ENCODE measurements at regions not wholly inside any gene's neighbourhood (a gene's known extent, or its start where the extent isn't known, plus 50 kb on each side); places are given as distances from the start of the nearest gene placed in this dataset.

DNA sequence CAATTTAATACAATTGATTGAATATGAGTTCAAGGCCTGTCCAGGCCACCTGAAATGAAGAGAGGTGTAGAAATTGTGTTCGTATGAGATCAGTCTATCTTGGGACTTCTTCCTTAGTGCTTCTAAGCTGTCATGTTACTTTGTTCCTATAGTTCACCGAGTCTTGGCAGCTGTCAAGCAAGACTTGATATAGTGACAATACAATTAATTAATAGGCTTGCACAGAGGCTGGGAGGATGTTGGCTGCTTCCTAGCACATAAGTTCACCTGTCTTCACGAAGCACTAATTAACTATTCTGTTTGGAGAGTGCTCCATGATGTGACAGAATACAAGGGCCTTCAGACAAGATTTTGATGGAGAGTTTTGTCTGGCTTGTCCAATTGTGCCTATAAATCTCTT is 103.7 kb upstream of the CD96 start:
- Mint-ChIP-seq H3K4me1 (ENCODE audit: low read depth) (no peaks in the 10 kb centered on the region), H3K27me3 (no peaks in the 10 kb centered on the region), H3K9me3 (ENCODE audit: low read depth) (peaks cover 10% of the 10 kb centered on the region), H3K4me3 (no peak overlapping the region), H3K27ac (no peak overlapping the region), H3K36me3 (no peaks in the 10 kb centered on the region)

DNA sequence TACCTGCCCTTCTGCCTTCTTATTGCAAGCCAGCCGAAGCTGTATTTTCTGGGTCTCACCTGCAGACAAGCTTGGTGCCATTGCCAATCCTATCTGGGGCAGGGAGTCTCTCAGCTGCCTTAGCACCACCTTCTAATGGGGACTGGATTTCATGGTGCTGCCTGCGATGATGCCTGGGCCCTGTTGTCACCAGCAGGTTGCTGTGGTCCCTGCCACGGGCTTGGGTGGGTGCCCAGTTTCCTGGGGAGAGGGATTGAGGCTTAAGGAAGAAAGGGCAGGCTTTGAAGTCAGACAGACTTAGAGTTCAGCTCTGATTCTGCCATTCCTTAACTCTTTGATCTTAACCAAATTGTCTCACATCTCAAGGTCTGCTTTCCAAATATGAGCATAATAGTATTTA is 87.4 kb upstream of the CD96 start:
- H3K4me1 Mint-ChIP-seq (ENCODE audit: low read depth), result peaks cover 1% of the 10 kb centered on the region
- H3K36me3 Mint-ChIP-seq, result peaks cover 8% of the 10 kb centered on the region
- H3K27ac Mint-ChIP-seq, result no peak overlapping the region
- H3K4me3 Mint-ChIP-seq, result no peak overlapping the region
- H3K27me3 Mint-ChIP-seq, result no peaks in the 10 kb centered on the region
- no peaks in the 10 kb centered on the region for H3K9me3 Mint-ChIP-seq (ENCODE audit: low read depth)

DNA sequence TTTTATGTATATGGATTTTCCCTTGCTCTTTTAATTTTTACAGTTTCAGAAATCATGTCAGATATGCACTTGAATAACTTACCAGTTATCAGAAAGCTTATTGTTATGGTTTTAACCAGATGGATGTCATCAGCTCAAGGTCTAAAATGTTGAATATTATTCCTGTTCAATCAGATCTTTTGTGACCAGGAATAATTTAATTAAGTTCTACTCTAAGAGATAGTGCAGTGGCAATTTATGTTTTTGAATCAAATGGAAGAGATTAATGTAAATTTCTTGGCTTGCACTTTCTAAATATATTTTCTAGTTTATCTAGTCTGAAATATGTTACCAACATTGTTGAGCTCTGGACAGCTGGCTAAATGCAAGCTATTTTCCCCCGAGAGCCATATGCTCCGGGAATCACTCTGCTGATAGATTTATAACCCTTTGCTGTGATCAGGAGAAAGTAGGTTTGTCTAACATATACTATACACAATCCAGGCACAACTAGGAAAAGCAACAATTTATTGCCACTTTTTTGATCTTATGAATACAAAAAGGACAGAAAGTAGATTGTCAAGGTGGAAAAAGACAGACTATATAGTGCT is 76.8 kb upstream of the CD96 start:
- Mint-ChIP-seq H3K4me3 (no peak overlapping the region), H3K4me1 (ENCODE audit: low read depth) (no peaks in the 10 kb centered on the region), H3K27ac (no peak overlapping the region), H3K27me3 (no peaks in the 10 kb centered on the region), H3K9me3 (ENCODE audit: low read depth) (no peaks in the 10 kb centered on the region), H3K36me3 (no peaks in the 10 kb centered on the region)

DNA sequence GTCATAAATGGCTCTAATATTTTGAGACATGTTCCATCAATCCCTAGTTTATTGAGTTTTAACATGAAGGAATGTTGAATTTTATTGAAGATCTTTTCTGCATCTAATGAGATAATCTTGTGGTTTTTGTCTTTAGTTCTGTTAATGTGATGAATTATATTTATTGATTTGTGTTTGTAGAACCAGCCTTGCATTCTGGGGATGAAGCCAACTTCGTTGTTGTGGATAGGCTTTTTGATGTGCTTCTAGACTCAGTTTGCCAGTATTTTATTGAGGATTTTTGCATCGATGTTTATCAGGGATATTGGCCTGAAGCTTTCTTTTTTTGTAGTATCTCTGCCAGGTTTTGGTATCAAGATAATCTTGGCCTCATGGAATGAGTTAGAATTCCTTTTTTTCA is 72.0 kb upstream of the CD96 start:
- Mint-ChIP-seq H3K27me3 (no peaks in the 10 kb centered on the region), H3K4me1 (ENCODE audit: low read depth) (no peaks in the 10 kb centered on the region), H3K36me3 (peaks cover 3% of the 10 kb centered on the region), H3K4me3 (no peak overlapping the region), H3K27ac (no peak overlapping the region), H3K9me3 (ENCODE audit: low read depth) (peaks cover 5% of the 10 kb centered on the region)

DNA sequence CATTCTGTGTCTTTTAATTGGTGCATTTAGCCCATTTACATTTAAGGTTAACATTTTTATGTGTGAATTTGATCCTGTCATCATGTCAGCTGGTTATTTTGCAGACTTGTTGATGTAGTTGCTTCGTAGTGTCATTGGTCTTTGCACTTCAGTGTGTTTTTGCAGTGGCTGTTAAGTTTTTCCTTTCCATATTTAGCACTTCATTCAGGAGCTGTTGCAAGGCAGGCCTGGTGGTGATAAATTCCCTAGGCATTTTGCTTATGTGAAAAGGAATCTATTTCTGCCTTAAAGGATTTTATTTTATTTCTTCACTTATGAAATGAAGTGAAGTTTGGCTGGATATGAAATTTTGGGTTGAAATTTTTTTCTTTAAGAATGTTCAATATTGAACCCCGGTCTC is 70.2 kb upstream of the CD96 start:
- Mint-ChIP-seq H3K4me1 (ENCODE audit: low read depth) (no peaks in the 10 kb centered on the region), H3K27ac (no peak overlapping the region), H3K27me3 (no peaks in the 10 kb centered on the region), H3K36me3 (peaks cover 3% of the 10 kb centered on the region), H3K4me3 (no peak overlapping the region), H3K9me3 (ENCODE audit: low read depth) (peaks cover 5% of the 10 kb centered on the region)

DNA sequence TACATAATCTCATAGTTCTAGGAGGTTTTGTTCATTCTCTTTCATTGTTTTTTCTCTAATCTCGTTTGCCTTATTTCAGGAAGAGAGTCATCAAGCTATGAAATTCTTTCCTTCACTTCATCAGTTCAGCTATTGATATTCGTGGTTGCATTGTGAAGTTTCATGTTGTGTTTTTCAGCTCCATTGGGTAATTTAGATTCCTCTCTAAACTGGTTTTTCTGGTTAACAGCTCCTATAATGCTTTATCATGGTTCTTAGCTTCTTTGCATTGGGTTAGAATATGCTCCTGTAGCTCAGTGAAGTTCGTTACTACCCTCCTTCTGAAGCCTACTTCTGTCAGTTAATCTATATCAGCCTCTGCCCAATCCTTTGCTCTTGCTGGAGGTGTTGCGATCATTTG is 69.4 kb upstream of the CD96 start:
- no peak overlapping the region for H3K4me3 Mint-ChIP-seq
- H3K36me3 Mint-ChIP-seq, result peaks cover 5% of the 10 kb centered on the region
- H3K27ac Mint-ChIP-seq, result no peak overlapping the region
- peaks cover 5% of the 10 kb centered on the region for H3K9me3 Mint-ChIP-seq (ENCODE audit: low read depth)
- H3K27me3 Mint-ChIP-seq, result no peaks in the 10 kb centered on the region
- H3K4me1 Mint-ChIP-seq (ENCODE audit: low read depth), result no peaks in the 10 kb centered on the region

DNA sequence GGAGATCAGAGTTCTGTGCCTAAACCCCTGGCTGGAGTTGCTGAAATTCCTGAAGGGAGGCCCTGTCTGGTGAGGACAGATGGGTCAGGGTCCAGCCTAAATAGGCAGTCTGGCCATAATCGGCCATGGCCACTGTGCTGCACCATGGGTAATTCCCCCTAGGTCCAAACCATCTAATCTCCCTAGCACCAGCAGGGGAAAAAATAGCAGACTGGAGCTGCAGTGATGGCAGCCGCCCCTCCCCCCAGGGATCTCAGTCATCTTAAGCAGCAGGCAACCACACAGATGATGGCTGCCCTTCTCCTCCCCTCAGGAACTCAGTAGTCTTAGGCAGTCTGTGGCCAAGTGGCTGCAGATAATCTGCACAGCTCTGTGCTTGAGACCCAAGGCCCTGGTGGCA is 68.4 kb upstream of the CD96 start:
- Mint-ChIP-seq H3K4me3 (no peak overlapping the region), H3K27me3 (no peaks in the 10 kb centered on the region), H3K36me3 (peaks cover 5% of the 10 kb centered on the region), H3K27ac (no peak overlapping the region), H3K4me1 (ENCODE audit: low read depth) (no peaks in the 10 kb centered on the region), H3K9me3 (ENCODE audit: low read depth) (peaks cover 5% of the 10 kb centered on the region)

DNA sequence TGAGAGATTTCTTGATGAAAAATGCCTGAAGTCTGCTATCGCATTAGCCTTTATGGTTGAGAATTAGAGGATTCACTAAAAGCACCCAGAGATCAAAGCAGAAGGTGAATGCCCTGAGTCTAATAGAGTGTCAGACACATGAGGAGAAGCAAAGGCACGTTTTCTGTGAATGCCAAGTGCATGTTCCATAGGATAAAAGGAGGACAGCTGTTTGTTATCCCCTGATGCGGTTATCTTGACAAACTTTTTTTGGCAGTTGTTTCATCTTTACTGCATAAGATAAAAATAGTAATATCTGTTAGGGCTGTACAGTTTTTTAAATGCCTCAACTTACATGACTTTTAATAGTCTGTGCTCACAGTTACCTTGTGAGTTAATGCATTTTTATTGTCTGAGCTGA is 65.3 kb upstream of the CD96 start:
- no peaks in the 10 kb centered on the region for H3K4me1 Mint-ChIP-seq (ENCODE audit: low read depth)
- no peak overlapping the region for H3K4me3 Mint-ChIP-seq
- peaks cover 6% of the 10 kb centered on the region for H3K36me3 Mint-ChIP-seq
- no peaks in the 10 kb centered on the region for H3K27me3 Mint-ChIP-seq
- no peaks in the 10 kb centered on the region for H3K9me3 Mint-ChIP-seq (ENCODE audit: low read depth)
- no peak overlapping the region for H3K27ac Mint-ChIP-seq

DNA sequence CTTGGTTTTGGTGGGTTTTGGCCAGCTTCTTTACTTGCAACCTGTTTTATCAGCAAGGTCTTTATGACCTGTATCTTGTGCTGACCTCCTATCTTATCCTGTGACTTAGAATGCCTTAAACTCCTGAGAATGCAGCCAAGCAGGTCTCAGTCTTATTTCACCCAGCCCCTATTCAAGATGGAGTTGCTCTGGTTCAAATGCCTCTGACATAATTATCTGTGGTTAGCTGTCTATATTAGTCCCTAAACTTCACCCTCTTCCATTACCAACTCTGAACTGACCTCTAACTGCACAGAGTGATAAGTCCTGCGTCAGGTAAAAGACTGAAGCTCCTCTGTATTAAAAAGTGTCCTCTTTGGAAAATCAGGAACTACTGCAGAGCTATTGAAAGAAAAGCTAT is 61.9 kb upstream of the CD96 start:
- H3K9me3 Mint-ChIP-seq (ENCODE audit: low read depth), result no peaks in the 10 kb centered on the region
- H3K27ac Mint-ChIP-seq, result no peak overlapping the region
- H3K36me3 Mint-ChIP-seq, result peaks cover 6% of the 10 kb centered on the region

DNA sequence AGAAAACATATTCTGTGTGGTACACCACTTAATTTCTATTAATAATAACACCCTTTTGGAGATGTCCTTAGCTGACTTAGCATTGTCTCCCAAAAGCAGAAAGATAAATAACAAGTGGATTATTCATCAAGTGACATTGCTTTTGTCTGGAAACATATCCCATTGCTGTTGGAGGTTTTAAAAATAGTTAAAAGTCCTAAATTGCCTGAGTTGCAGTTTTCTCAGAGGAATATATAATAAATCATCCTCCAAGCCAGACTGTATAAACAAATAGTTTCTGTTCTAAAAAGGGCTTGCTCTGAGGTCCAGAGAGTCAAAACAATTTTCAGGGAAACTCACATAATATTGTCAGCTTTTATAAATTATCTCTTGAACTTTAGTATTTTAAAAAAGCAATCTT is 60.4 kb upstream of the CD96 start:
- Mint-ChIP-seq H3K36me3 (peaks cover 6% of the 10 kb centered on the region), H3K9me3 (ENCODE audit: low read depth) (no peaks in the 10 kb centered on the region), H3K4me1 (ENCODE audit: low read depth) (no peaks in the 10 kb centered on the region), H3K4me3 (no peak overlapping the region), H3K27ac (no peak overlapping the region), H3K27me3 (no peaks in the 10 kb centered on the region)

More for the DNA sequence above, 61.9 kb upstream of the CD96 start:
- H3K4me3 Mint-ChIP-seq, result no peak overlapping the region
- no peaks in the 10 kb centered on the region for H3K4me1 Mint-ChIP-seq (ENCODE audit: low read depth)
- no peaks in the 10 kb centered on the region for H3K27me3 Mint-ChIP-seq

DNA sequence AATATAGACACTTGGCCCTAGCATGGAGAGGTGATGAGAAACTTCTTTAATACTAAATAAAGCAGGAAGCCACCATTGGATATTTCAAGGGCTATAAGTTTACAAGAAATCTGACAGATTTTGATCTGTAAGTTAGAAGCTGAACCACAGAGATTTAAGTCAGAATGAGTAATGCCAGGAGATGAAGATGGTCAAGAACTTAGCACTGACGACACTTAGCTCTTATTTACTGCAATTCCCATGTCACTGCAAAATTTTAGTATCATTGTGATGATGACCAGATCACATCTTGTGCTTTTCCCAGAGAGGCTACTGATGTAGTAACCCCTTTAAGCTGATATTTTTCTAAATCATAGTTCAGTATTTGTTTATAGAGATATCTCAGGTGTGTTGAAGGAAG is 59.4 kb upstream of the CD96 start:
- Mint-ChIP-seq H3K4me1 (ENCODE audit: low read depth) (no peaks in the 10 kb centered on the region), H3K9me3 (ENCODE audit: low read depth) (no peaks in the 10 kb centered on the region), H3K4me3 (no peak overlapping the region), H3K36me3 (peaks cover 7% of the 10 kb centered on the region), H3K27ac (no peak overlapping the region), H3K27me3 (no peaks in the 10 kb centered on the region)

DNA sequence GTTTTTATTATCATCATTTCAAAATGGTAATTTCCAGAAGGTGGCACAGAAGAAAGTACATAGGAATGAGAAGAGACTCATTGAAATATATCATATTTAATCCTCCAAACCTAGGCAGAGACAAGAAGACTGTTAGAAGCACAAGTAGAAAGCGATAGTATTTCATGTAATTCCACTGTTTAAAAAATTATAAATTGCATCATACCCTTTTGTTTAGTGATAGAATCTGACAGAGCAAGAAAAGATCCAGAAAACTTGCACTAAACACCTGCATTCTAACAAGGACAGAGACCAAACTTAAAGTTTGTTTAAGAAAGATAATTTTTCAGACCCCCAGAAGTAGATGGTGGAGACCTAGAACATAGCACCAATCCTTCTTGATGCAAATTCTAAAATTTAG is 56.9 kb upstream of the CD96 start:
- Mint-ChIP-seq H3K27me3 (no peaks in the 10 kb centered on the region), H3K4me3 (no peak overlapping the region), H3K36me3 (peaks cover 11% of the 10 kb centered on the region), H3K4me1 (ENCODE audit: low read depth) (no peaks in the 10 kb centered on the region), H3K9me3 (ENCODE audit: low read depth) (peaks cover 5% of the 10 kb centered on the region), H3K27ac (no peak overlapping the region)

All from activated naive CD8-positive, alpha-beta T cell (primary cell).